IMR-90 (cell line): ENCODE measurements at regions not wholly inside any gene's neighbourhood (a gene's known extent, or its start where the extent isn't known, plus 50 kb on each side); places are given as distances from the start of the nearest gene placed in this dataset.

Experiments used
- CEBPB ChIP-seq: IDR thresholded peaks from 2 replicates; pipeline ENCODE4 v1.6.1; 2012; ENCODE audit warnings: low read depth, low read length, improper control_type of control experiment
- MAZ ChIP-seq: IDR thresholded peaks from 2 replicates; pipeline ENCODE4 v1.6.1; 2012; ENCODE audit warnings: low read depth, mild to moderate bottlenecking, low read length, improper control_type of control experiment, moderate library complexity, borderline replicate concordance
- NFE2L2 ChIP-seq: fragments of 150-350 bp; IDR thresholded peaks from 2 replicates; pipeline ENCODE4 v1.6.1; 2016; ENCODE audit warnings: low read depth, mild to moderate bottlenecking, low read length
- POLR2A ChIP-seq: IDR thresholded peaks from 2 replicates; pipeline ENCODE4 v1.6.1; 2012; ENCODE audit warnings: mild to moderate bottlenecking, low read depth, low read length
- RFX5 ChIP-seq: IDR thresholded peaks from 2 replicates; pipeline ENCODE4 v1.8.0; 2012; ENCODE audit warnings: low read depth, mild to moderate bottlenecking, low read length, moderate library complexity
- TF ChIP-seq, protein P1 (sequence below): conservative IDR thresholded peaks from 2 replicates; pipeline ENCODE4 v1.5.1; 2012; ENCODE audit warnings: mild to moderate bottlenecking, low read depth, low read length, improper control_type of control experiment

DNA sequence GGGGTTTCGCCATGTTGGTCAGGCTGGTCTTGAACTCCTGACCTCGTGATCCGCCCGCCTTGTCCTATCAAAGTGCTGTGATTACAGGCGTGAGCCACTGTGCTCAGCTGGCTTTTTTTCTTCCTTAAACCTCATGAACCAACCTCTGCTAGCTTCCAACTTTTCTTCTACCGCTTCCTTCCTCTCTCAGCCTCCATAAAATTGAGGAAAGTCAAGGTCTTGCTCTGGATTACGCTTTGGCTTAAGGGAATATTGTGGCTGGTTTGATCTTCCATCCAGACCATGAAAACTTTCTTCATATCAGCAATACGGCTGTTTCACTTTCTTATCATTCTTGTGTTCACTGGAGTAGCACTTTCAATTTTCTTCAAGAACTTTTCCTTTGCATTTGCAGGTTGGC lies 57.5 kb upstream of the SDK2 start:
- TF ChIP-seq, protein P1, sequence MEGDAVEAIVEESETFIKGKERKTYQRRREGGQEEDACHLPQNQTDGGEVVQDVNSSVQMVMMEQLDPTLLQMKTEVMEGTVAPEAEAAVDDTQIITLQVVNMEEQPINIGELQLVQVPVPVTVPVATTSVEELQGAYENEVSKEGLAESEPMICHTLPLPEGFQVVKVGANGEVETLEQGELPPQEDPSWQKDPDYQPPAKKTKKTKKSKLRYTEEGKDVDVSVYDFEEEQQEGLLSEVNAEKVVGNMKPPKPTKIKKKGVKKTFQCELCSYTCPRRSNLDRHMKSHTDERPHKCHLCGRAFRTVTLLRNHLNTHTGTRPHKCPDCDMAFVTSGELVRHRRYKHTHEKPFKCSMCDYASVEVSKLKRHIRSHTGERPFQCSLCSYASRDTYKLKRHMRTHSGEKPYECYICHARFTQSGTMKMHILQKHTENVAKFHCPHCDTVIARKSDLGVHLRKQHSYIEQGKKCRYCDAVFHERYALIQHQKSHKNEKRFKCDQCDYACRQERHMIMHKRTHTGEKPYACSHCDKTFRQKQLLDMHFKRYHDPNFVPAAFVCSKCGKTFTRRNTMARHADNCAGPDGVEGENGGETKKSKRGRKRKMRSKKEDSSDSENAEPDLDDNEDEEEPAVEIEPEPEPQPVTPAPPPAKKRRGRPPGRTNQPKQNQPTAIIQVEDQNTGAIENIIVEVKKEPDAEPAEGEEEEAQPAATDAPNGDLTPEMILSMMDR = no peak
- TF ChIP-seq CEBPB (no peak), MAZ (no peak), POLR2A (no peak), RFX5 (no peak), NFE2L2 (no peak)
